K562 (cell line): ENCODE measurements at regions not wholly inside any gene's neighbourhood (a gene's known extent, or its start where the extent isn't known, plus 50 kb on each side); places are given as distances from the start of the nearest gene placed in this dataset.

Experiments
- GTF2F1 ChIP-seq: IDR thresholded peaks from 2 replicates; pipeline ENCODE4 v1.6.1; 2011; ENCODE audit warnings: low read depth, low read length, improper control_type of control experiment
- MGA ChIP-seq: fragments of 450-650 bp; IDR thresholded peaks from 2 replicates; pipeline ENCODE4 v1.6.1; 2016; ENCODE audit warnings: mild to moderate bottlenecking, moderate library complexity

- TF ChIP-seq MGA = no peak
- no peak for TF ChIP-seq GTF2F1
Measured at GRCh38 chr22:27239520-27239919, 562.0 kb downstream of the MN1 start (continued).
